GM19452 (cell line): ENCODE measurements at regions not wholly inside any gene's neighbourhood (a gene's known extent, or its start where the extent isn't known, plus 50 kb on each side); places are given as distances from the start of the nearest gene placed in this dataset.

Experiments used
- ATAC-seq: cut with Tn5 transposase; IDR thresholded peaks from one replicate; pipeline ENCODE4 v1.9.1; 2021; ENCODE audit not compliant: unreplicated experiment

- no peak for ATAC-seq
Observed at GRCh38 chr18:72102412-72102811, 441.7 kb downstream of the CBLN2 start.

GRCh38 chr18:72100465-72101004 is 443.6 kb downstream of the CBLN2 start:
- ATAC-seq, result no peak

GRCh38 chr18:72091369-72091768 is 452.8 kb downstream of the CBLN2 start:
- no peak for ATAC-seq

- ATAC-seq, result no peak
Observed at GRCh38 chr18:72089432-72089831, 454.7 kb downstream of the CBLN2 start.

GRCh38 chr18:72086421-72086820 is 457.7 kb downstream of the CBLN2 start:
- no peak for ATAC-seq

- no peak for ATAC-seq
Observed at GRCh38 chr18:72075040-72075439, 469.1 kb downstream of the CBLN2 start.

GRCh38 chr18:72063001-72063400 is 481.1 kb downstream of the CBLN2 start:
- no peak for ATAC-seq

GRCh38 chr18:72058851-72059250 is 485.3 kb downstream of the CBLN2 start:
- no peak for ATAC-seq

GRCh38 chr18:72056171-72056570 is 488.0 kb downstream of the CBLN2 start:
- no peak for ATAC-seq

GRCh38 chr18:72041313-72042032 is 502.7 kb downstream of the CBLN2 start:
- ATAC-seq, result no peak

GRCh38 chr18:72013427-72013850 is 530.7 kb downstream of the CBLN2 start:
- ATAC-seq, result no peak

GRCh38 chr18:71998547-71999097 is 545.5 kb downstream of the CBLN2 start:
- no peak for ATAC-seq

GRCh38 chr18:71995904-71996465 is 548.2 kb downstream of the CBLN2 start:
- ATAC-seq, result no peak

GRCh38 chr18:71994273-71994672 is 549.9 kb downstream of the CBLN2 start:
- no peak for ATAC-seq

GRCh38 chr18:71989616-71990015 is 554.5 kb downstream of the CBLN2 start:
- ATAC-seq, result no peak

- ATAC-seq, result no peak
Observed at GRCh38 chr18:71986351-71987050, 557.6 kb downstream of the CBLN2 start.

GRCh38 chr18:71976744-71977143 is 567.4 kb downstream of the CBLN2 start:
- ATAC-seq, result no peak

GRCh38 chr18:71966791-71967190 is 577.4 kb downstream of the CBLN2 start:
- no peak for ATAC-seq

- ATAC-seq, result no peak
Observed at GRCh38 chr18:71958605-71959004, 585.5 kb downstream of the CBLN2 start.

GRCh38 chr18:71951001-71951400 is 593.1 kb downstream of the CBLN2 start:
- ATAC-seq, result no peak

GRCh38 chr18:71942433-71942832 is 601.7 kb downstream of the CBLN2 start:
- ATAC-seq, result no peak

- no peak for ATAC-seq
Observed at GRCh38 chr18:71939483-71939882, 604.7 kb downstream of the CBLN2 start.
